Activated CD4-positive, alpha-beta T cell treated with anti-CD3 and anti-CD28 coated beads for 24 hours (primary cell): ENCODE measurements at regions not wholly inside any gene's neighbourhood (a gene's known extent, or its start where the extent isn't known, plus 50 kb on each side); places are given as distances from the start of the nearest gene placed in this dataset.

Experiments used
- DNase-seq, 2 donors: peaks; one replicate each; pipeline ENCODE4 v3.0.0-alpha.2; 2020; ENCODE audit warnings: low read depth in 2 of 2

DNA sequence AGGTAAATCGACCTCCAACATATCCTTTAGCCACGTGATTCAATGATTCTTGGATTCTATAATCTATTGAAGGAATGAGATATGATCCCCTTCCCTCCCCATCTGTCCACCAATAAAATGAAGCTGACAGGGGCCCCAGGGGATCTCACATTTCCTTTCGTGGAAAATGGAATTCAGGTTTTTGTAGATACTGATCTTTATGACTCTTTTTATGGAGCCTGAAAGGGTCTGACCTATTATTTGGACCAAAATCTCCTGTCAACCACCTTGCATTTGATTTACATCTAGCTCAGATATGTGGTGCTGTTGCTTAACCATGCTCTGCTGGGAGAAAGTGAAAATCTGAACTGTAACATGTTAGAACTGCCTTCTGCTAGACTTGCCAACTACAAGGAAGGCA is 234.0 kb upstream of the CXCL12 start:
- DNase-seq = no peak

- DNase-seq = no peak
Measured at GRCh38 chr10:44619521-44619920, 234.6 kb upstream of the CXCL12 start.

DNA sequence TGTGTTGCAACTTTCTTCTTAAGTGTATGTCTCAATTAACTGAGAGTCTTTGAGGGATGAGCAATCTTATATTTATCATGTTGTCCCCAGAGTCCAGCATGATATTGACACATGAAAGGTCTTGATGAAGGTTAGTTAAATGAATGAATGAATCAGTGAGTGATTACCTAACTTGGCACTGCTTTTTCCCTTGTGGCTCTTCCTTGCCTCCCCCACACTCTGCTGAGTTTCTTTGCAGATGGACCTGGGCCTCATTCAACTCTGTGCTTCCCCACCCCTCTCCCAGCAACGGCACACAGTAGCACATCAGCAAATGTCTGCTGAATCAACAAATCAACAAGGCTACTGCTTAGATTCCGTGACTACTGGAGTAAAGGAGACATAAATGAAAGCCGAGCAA is 235.1 kb upstream of the CXCL12 start:
- no peak for DNase-seq

GRCh38 chr10:44627591-44628354 is 242.9 kb upstream of the CXCL12 start:
- no peak for DNase-seq

GRCh38 chr10:44628921-44629320 is 244.0 kb upstream of the CXCL12 start:
- DNase-seq = no peak

DNA sequence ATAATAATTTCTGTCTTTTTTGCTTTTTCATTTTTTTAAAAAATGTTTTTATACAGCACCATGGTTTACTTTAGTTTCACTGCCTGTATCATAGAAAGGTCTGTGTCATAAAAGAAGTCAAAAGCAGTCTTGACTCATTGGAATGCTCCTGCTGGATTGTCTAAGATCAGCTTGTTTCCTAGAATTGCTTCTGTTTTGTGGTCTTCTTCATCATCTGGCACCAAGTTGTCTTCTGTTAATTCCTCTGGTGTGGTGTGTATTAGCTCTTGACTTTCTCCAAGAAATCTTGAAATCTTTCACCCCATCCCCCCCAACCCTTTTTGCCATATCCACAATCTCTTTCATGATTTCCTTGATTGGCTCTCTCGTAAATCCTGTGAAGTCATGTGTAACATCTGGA is 250.3 kb upstream of the CXCL12 start:
- DNase-seq = no peak

- DNase-seq = no peak
Measured at GRCh38 chr10:44636625-44637024, 251.7 kb upstream of the CXCL12 start.

- DNase-seq = no peak
Measured at GRCh38 chr10:44640429-44640828, 255.5 kb upstream of the CXCL12 start.

GRCh38 chr10:44647473-44647872 is 262.6 kb upstream of the CXCL12 start:
- no peak for DNase-seq

- DNase-seq = no peak
Measured at GRCh38 chr10:44647877-44648542, 263.1 kb upstream of the CXCL12 start.

- DNase-seq = no peak
Measured at GRCh38 chr10:44650691-44651661, 260.2 kb upstream of the TMEM72 start.

- no peak for DNase-seq
Measured at GRCh38 chr10:44651834-44652233, 259.3 kb upstream of the TMEM72 start.

DNA sequence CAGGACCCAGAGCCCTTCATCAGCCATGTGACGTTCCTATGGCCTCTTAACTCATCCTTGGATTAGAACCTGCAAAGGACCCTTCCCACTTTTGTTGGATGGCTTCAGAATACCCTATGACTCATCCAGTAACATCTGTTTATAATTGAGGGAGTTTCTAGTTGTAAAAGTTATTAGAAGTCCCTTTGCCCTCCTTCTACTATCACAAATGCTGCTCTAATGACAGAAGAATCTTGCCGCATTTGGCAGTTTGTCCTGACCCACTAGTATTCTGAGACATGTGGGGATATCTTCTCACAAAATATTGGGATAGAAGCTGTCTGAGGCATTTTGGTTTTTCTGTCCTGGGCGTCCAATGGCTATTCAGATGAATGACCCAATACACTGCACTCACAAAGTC is 251.8 kb upstream of the TMEM72 start:
- no peak for DNase-seq

DNA sequence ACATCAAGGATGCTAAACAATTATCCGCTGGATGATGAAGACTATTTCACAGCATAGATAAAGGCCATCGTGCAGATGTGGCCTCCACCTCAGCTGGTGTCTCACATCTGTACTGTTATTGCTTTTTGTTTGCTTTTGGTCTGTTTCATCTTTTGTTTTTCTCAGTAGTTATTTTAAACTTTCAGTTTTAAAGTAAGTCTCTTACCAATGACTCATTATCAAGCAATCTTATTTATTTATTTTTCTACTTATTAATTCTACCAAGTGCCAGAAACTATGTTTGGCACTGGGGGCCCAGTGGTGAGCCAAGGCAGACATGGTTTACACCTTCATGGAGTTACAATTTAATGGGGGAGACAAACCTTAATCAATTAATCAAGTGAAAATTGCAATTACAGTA is 250.9 kb upstream of the TMEM72 start:
- DNase-seq = no peak

DNA sequence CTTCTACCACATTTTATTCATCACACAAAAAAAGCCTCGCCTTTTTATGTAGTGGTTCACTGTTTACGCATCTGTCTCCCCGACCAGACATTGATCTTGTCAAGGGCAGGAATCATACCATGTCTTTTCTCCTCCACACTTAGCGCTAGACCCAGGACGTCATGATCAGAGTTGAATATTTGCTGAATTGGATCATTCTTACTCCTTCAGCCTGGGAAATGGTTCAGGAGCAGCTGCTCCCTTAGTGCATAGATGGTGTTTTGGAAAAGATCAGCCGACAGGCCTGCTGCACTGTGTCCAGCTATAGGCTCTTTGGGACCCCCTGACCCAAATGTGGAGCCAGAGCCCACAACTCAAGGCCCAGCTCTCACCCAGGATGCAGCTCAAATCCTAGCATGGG is 249.1 kb upstream of the TMEM72 start:
- no peak for DNase-seq

- no peak for DNase-seq
Measured at GRCh38 chr10:44668336-44668735, 242.8 kb upstream of the TMEM72 start.

DNA sequence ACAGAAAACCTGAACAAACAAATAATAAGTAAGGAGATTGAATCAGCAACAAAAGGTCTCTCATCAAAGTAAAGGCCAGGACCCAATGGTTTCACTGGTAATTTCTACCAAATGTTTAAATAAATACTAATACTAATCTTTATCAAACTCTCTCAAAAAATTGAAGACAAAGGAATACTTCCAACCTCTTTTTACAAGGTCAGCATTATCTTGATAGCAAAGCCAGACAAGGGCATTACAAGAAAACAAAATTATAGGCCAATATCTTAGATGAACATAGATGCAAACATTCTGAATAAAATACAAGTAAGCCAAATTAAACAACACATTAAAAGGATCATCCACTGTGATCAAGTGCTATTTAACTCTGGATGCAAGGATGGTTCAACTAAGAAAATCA is 239.8 kb upstream of the TMEM72 start:
- DNase-seq = no peak

- no peak for DNase-seq
Measured at GRCh38 chr10:44673245-44673983, 237.7 kb upstream of the TMEM72 start.

DNA sequence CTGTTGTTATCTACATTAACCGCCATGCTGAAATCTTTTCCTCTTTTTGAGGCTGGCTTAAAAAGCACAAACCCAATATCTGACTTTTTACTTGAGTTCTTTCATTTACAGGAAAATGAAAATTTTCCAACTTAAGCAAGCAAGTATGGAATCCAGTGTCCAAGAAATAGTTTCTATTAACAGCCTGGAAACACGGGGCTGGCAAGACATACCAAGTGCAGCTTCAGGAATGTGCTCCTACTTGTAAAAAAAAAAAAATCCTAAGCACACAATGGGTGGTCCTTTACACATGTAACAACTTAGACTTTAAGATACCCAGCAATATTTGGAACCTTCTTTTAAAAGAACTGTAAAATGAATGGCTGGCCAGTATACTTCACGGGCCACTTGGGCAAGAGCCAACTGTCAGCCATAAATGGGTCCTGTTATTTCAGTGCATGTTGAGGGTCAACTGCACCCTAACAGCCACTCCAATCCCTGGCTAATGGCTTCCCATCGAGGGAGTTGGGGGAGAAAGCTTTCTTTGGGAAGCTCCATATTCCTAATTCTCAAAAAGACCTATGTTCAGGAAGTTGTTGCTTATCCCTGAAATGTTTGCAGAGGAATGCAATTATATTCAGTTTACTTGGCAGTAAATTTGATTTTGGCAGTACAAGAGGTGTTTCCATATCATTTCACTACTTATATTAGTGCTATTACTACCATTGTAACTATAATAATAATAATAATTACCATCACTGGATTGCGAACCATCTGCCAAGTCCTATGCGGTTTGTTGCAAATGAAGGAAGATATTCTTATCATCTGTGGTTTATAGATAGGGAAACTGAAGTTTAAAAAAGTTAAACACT is 236.4 kb upstream of the TMEM72 start:
- no peak for DNase-seq

- DNase-seq = no peak
Measured at GRCh38 chr10:44675387-44675874, 235.7 kb upstream of the TMEM72 start.

GRCh38 chr10:44680764-44681163 is 230.4 kb upstream of the TMEM72 start:
- DNase-seq = no peak
